IMR-90 (cell line): ENCODE measurements at regions not wholly inside any gene's neighbourhood (a gene's known extent, or its start where the extent isn't known, plus 50 kb on each side); places are given as distances from the start of the nearest gene placed in this dataset.

Experiments
- ATAC-seq: fragments of 200-7000 bp; cut with Tn5 transposase; 2 replicates; pipeline ENCODE4 v1.9.1; 2020; ENCODE audit warnings: low read depth, mild to moderate bottlenecking, moderate library complexity
- BruUV-seq: library from RNA; stranded (reverse); fragments of 400-500 nt; replicated peaks from 2 replicates; lab custom pipeline; 2021; lab: Mats Ljungman, UMichigan
- CTCF ChIA-PET: fragments of 300-600 bp; formaldehyde crosslinking; extraction: SDS; loops from one replicate; lab custom pipeline; 2021; ENCODE audit warnings: antibody characterized with exemption; lab: Yijun Ruan, JAX
- POLR2A ChIA-PET: fragments of 300-600 bp; sonication (Branson Sonifier 250); formaldehyde crosslinking; loops from one replicate; lab custom pipeline; 2022; ENCODE audit warnings: antibody characterized with exemption; ENCODE audit not compliant: unreplicated experiment; lab: Charles Lee
- DNase-seq: peaks from one replicate; pipeline ENCODE4 v3.0.0; 2013
- H2AFZ ChIP-seq: replicated peaks from 2 replicates; pipeline ENCODE3; 2013; ENCODE audit warnings: low read length, mild to moderate bottlenecking; ENCODE audit not compliant: poor library complexity
- H2AK5ac ChIP-seq: 2 replicates; pipeline ENCODE4 v1.6.1; 2013; ENCODE audit warnings: low read depth, low read length, inconsistent platforms
- H2AK9ac ChIP-seq: replicated peaks from 2 replicates; pipeline ENCODE3; 2013; ENCODE audit warnings: mild to moderate bottlenecking, low read depth, low read length, moderate library complexity; ENCODE audit not compliant: poor library complexity
- H2BK120ac ChIP-seq: 2 replicates; pipeline ENCODE4 v1.6.1; 2013; ENCODE audit warnings: low read depth, low read length, inconsistent platforms
- H2BK15ac ChIP-seq: 3 replicates; pipeline ENCODE4 v1.6.1; 2013; ENCODE audit warnings: low read depth, low read length, inconsistent platforms
- H2BK20ac ChIP-seq: 2 replicates; pipeline ENCODE4 v1.6.1; 2013; ENCODE audit warnings: low read depth, mild to moderate bottlenecking, inconsistent platforms, low read length, moderate library complexity
- H2BK5ac ChIP-seq: 2 replicates; pipeline ENCODE4 v1.6.1; 2013; ENCODE audit warnings: mild to moderate bottlenecking, low read depth, low read length, inconsistent platforms; ENCODE audit not compliant: poor library complexity, severe bottlenecking
- H3K14ac ChIP-seq: replicated peaks from 2 replicates; pipeline ENCODE4 v1.6.1; 2013; ENCODE audit warnings: low read depth, low read length, inconsistent platforms
- H3K18ac ChIP-seq: 2 replicates; pipeline ENCODE4 v1.6.1; 2013; ENCODE audit warnings: low read depth, low read length, control low read depth
- H3K23ac ChIP-seq: 2 replicates; pipeline ENCODE4 v1.6.1; 2013; ENCODE audit warnings: low read depth, low read length, inconsistent platforms
- H3K27ac ChIP-seq: 2 replicates; pipeline ENCODE4 v1.5.1; 2013; ENCODE audit warnings: mild to moderate bottlenecking, control low read depth, low read length; ENCODE audit not compliant: insufficient read depth
- H3K27me3 ChIP-seq: 2 replicates; pipeline ENCODE4 v1.6.1; 2013; ENCODE audit warnings: low read length; ENCODE audit not compliant: control insufficient read depth, insufficient read depth
- H3K36me3 ChIP-seq: 2 replicates; pipeline ENCODE4 v1.6.1; 2013; ENCODE audit warnings: low read length, mixed read lengths; ENCODE audit not compliant: control insufficient read depth, insufficient read depth
- H3K4ac ChIP-seq: 2 replicates; pipeline ENCODE4 v1.6.1; 2013; ENCODE audit warnings: low read depth, low read length, inconsistent platforms
- H3K4me1 ChIP-seq: 2 replicates; pipeline ENCODE4 v1.6.1; 2013; ENCODE audit warnings: low read length, mixed read lengths; ENCODE audit not compliant: control insufficient read depth, insufficient read depth
- H3K4me2 ChIP-seq: 2 replicates; pipeline ENCODE4 v1.6.1; 2013; ENCODE audit warnings: low read depth, mild to moderate bottlenecking, control low read depth, low read length, moderate library complexity
- H3K4me3 ChIP-seq: 2 replicates; pipeline ENCODE4 v1.5.1; 2013; ENCODE audit warnings: low read depth, mild to moderate bottlenecking, control low read depth, low read length, moderate library complexity; ENCODE audit not compliant: insufficient read depth
- H3K56ac ChIP-seq: 2 replicates; pipeline ENCODE4 v1.6.1; 2013; ENCODE audit warnings: low read length, inconsistent platforms; ENCODE audit not compliant: insufficient read depth; ENCODE audit errors: extremely low read depth
- H3K79me1 ChIP-seq, 2 experiments: 2 replicates each; pipeline ENCODE4 v1.6.1; 2013; ENCODE audit warnings: low read length in 2 of 2, inconsistent platforms in 1 of 2, low read depth in 1 of 2
- H3K9ac ChIP-seq: 2 replicates; pipeline ENCODE4 v1.6.1; 2013; ENCODE audit warnings: low read depth, low read length, control low read depth
- H3K9me1 ChIP-seq: 2 replicates; pipeline ENCODE4 v1.6.1; 2013; ENCODE audit warnings: low read length, inconsistent platforms; ENCODE audit not compliant: insufficient read depth
- H3K9me3 ChIP-seq: 2 replicates; pipeline ENCODE4 v1.6.1; 2013; ENCODE audit warnings: low read length; ENCODE audit not compliant: control insufficient read depth, insufficient read depth
- H4K20me1 ChIP-seq: 2 replicates; pipeline ENCODE4 v1.6.1; 2013; ENCODE audit warnings: low read length, inconsistent platforms; ENCODE audit not compliant: insufficient read depth
- H4K5ac ChIP-seq: 2 replicates; pipeline ENCODE4 v1.6.1; 2013; ENCODE audit warnings: mild to moderate bottlenecking, low read depth, low read length, control low read depth
- H4K8ac ChIP-seq, 2 experiments: 2 replicates each; pipeline ENCODE4 v1.6.1; 2013; ENCODE audit warnings: low read depth in 2 of 2, low read length in 2 of 2, control low read depth in 1 of 2, inconsistent platforms in 1 of 2
- H4K91ac ChIP-seq: 2 replicates; pipeline ENCODE4 v1.6.1; 2013; ENCODE audit warnings: low read depth, low read length, inconsistent platforms; ENCODE audit not compliant: insufficient read depth
- FOS ChIP-seq: fragments of 150-350 bp; IDR thresholded peaks from 2 replicates; pipeline ENCODE4 v1.6.1; 2016; ENCODE audit warnings: low read depth, low read length
- MAFK ChIP-seq: IDR thresholded peaks from 2 replicates; pipeline ENCODE4 v1.6.1; 2012; ENCODE audit warnings: low read depth, low read length, improper control_type of control experiment
- MXI1 ChIP-seq: IDR thresholded peaks from 2 replicates; pipeline ENCODE4 v1.6.1; 2012; ENCODE audit warnings: low read depth, mild to moderate bottlenecking, low read length, moderate library complexity, borderline replicate concordance
- NFE2L2 ChIP-seq: fragments of 150-350 bp; IDR thresholded peaks from 2 replicates; pipeline ENCODE4 v1.6.1; 2016; ENCODE audit warnings: low read depth, mild to moderate bottlenecking, low read length
- RAD21 ChIP-seq: IDR thresholded peaks from 2 replicates; pipeline ENCODE4 v1.6.1; 2012; ENCODE audit warnings: low read length, improper control_type of control experiment
- RCOR1 ChIP-seq: IDR thresholded peaks from 2 replicates; pipeline ENCODE4 v1.6.1; 2012; ENCODE audit warnings: mild to moderate bottlenecking, low read length, improper control_type of control experiment; ENCODE audit not compliant: insufficient replicate concordance
- SMC3 ChIP-seq: fragments of 150-350 bp; IDR thresholded peaks from 2 replicates; pipeline ENCODE4 v1.6.1; 2016; ENCODE audit warnings: low read depth, mild to moderate bottlenecking, antibody characterized with exemption, low read length, moderate library complexity
- dilution Hi-C: fragments of 300-500 bp; cut with HindIII; formaldehyde crosslinking; loops from one replicate; pipeline ENCODE4 v1.14.3; 2018; ENCODE audit warnings: low sequenced_read_pairs; ENCODE audit not compliant: unreplicated experiment
- in situ Hi-C: fragments of 300-500 bp; cut with MboI; formaldehyde crosslinking; loops from 3 replicates; pipeline ENCODE4 v1.14.3; 2019; ENCODE audit warnings: low sequenced_read_pairs, inconsistent platforms, mixed read lengths
- intact Hi-C: fragments of 100-400 bp; cut with micrococcal nuclease; formaldehyde crosslinking; loops from 2 replicates; pipeline ENCODE4 v1.10.0; 2022
- TF ChIP-seq, protein P1 (sequence below): fragments of 150-350 bp; IDR thresholded peaks from 2 replicates; pipeline ENCODE4 v1.6.1; 2016; ENCODE audit warnings: low read depth, mild to moderate bottlenecking, low read length, moderate library complexity, borderline replicate concordance

- no peaks in the 10 kb centered on the region for H4K20me1 ChIP-seq
- no peak overlapping the region for H2BK120ac ChIP-seq
- no peaks in the 10 kb centered on the region for H3K36me3 ChIP-seq
- no peak overlapping the region for H3K27ac ChIP-seq
- ChIA-PET CTCF (no interaction called here), POLR2A (no interaction called here)
- no peak overlapping the region for H4K91ac ChIP-seq
- no peaks in the 10 kb centered on the region for H3K27me3 ChIP-seq
- in situ Hi-C loops (no loop called here), intact Hi-C loops (no loop called here), dilution Hi-C loops (no loop called here)
- BruUV-seq = no TSS peak
- no peak overlapping the region for H3K23ac ChIP-seq
- H3K4me3 ChIP-seq = no peak overlapping the region
- H3K4ac ChIP-seq = no peak overlapping the region
- no peak overlapping the region for H3K56ac ChIP-seq
- DNase-seq (no peak), ATAC-seq (no peak)
- no peak overlapping the region for H3K14ac ChIP-seq
- TF ChIP-seq MAFK = no peak
- no peak for TF ChIP-seq RCOR1
- TF ChIP-seq RAD21 = no peak
- TF ChIP-seq NFE2L2 = no peak
- TF ChIP-seq FOS = no peak
- TF ChIP-seq MXI1 = no peak
- TF ChIP-seq SMC3 = no peak
- TF ChIP-seq, protein P1, sequence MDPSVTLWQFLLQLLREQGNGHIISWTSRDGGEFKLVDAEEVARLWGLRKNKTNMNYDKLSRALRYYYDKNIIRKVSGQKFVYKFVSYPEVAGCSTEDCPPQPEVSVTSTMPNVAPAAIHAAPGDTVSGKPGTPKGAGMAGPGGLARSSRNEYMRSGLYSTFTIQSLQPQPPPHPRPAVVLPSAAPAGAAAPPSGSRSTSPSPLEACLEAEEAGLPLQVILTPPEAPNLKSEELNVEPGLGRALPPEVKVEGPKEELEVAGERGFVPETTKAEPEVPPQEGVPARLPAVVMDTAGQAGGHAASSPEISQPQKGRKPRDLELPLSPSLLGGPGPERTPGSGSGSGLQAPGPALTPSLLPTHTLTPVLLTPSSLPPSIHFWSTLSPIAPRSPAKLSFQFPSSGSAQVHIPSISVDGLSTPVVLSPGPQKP = no peak
- no peak overlapping the region for H3K4me2 ChIP-seq
- no peak overlapping the region for H2AK9ac ChIP-seq
- H3K79me1 ChIP-seq = no peaks in the 10 kb centered on the region
- H3K9me3 ChIP-seq = peaks cover 4% of the 10 kb centered on the region
- no peak overlapping the region for H3K18ac ChIP-seq
- H3K4me1 ChIP-seq = no peaks in the 10 kb centered on the region
- no peak overlapping the region for H4K8ac ChIP-seq
- no peak overlapping the region for H2AK5ac ChIP-seq
- no peak overlapping the region for H4K5ac ChIP-seq
- H3K9ac ChIP-seq = no peak overlapping the region
- no peak overlapping the region for H2AFZ ChIP-seq
- H2BK5ac ChIP-seq = no peak overlapping the region
- no peak overlapping the region for H2BK20ac ChIP-seq
- H2BK15ac ChIP-seq = no peak overlapping the region
- no peaks in the 10 kb centered on the region for H3K9me1 ChIP-seq
Observed at GRCh38 chr16:61194573-61194972, 841.7 kb downstream of the CDH8 start.
